ENCODE measurements at regions not wholly inside any gene's neighbourhood (a gene's known extent, or its start where the extent isn't known, plus 50 kb on each side); places are given as distances from the start of the nearest gene placed in this dataset.

DNA sequence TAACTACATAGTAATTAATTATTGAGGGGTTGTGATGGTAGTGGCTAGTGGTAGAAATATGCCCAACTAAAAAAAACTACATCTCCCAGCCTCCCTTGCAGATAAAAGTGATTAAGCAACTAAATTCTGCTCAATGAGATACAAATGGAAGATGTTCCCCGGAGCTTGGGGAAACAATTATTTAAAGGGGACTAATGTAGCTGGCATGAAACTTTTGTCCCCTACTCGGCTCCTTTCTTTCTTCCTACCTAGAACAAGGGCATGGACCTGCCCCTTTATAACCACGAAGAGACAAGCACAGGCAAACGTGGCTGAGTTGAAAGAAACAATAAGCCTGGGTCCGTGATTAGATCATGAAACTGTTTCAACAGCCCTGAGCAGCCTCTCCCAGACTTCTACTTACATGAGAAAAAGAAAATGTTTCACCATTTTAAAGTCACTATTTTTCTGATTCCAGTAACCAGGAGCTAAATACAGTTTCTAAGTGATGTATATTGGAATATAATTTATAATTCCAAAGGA is 236.9 kb downstream of the SCG2 start:
- no peak for DNase-seq (ENCODE audit: low read depth)
- TF ChIP-seq, protein P1, sequence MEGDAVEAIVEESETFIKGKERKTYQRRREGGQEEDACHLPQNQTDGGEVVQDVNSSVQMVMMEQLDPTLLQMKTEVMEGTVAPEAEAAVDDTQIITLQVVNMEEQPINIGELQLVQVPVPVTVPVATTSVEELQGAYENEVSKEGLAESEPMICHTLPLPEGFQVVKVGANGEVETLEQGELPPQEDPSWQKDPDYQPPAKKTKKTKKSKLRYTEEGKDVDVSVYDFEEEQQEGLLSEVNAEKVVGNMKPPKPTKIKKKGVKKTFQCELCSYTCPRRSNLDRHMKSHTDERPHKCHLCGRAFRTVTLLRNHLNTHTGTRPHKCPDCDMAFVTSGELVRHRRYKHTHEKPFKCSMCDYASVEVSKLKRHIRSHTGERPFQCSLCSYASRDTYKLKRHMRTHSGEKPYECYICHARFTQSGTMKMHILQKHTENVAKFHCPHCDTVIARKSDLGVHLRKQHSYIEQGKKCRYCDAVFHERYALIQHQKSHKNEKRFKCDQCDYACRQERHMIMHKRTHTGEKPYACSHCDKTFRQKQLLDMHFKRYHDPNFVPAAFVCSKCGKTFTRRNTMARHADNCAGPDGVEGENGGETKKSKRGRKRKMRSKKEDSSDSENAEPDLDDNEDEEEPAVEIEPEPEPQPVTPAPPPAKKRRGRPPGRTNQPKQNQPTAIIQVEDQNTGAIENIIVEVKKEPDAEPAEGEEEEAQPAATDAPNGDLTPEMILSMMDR (IDR thresholded peaks at IDR 0.05; ENCODE audit: control insufficient read depth, insufficient read depth, low read depth, low read length, missing control alignments): no peak
- H3K4me3 ChIP-seq (ENCODE audit: control insufficient read depth, low read depth, low read length): no peak overlapping the region

GRCh38 chr2:223366566-223366965 is 235.6 kb downstream of the SCG2 start:
- TF ChIP-seq, protein P1 (IDR thresholded peaks at IDR 0.05; ENCODE audit: control insufficient read depth, insufficient read depth, low read depth, low read length, missing control alignments): no peak
- H3K4me3 ChIP-seq (ENCODE audit: control insufficient read depth, low read depth, low read length): no peak overlapping the region
- DNase-seq (ENCODE audit: low read depth): no peak

DNA sequence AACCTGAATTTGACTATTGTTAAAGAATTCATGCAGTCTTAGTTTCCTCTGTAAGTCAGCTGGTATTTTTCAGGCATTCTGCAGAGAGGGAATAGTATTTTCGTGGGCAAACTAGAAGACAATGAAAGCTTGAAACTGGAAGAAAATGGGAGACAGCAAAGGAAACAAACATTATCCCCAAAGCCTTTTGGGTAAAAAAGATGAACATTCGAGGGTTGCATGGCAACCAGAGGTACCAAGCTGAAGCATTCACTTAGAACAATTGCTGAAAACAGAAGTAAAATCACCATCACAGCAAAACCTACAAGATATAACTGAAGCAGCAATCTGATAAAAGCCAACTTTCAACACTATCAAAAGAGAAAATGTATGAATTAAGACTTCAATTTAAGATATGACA is 233.7 kb downstream of the SCG2 start:
- TF ChIP-seq, protein P1 (IDR thresholded peaks at IDR 0.05; ENCODE audit: control insufficient read depth, insufficient read depth, low read depth, low read length, missing control alignments): no peak
- no peak overlapping the region for H3K4me3 ChIP-seq (ENCODE audit: control insufficient read depth, low read depth, low read length)
- no peak for DNase-seq (ENCODE audit: low read depth)

DNA sequence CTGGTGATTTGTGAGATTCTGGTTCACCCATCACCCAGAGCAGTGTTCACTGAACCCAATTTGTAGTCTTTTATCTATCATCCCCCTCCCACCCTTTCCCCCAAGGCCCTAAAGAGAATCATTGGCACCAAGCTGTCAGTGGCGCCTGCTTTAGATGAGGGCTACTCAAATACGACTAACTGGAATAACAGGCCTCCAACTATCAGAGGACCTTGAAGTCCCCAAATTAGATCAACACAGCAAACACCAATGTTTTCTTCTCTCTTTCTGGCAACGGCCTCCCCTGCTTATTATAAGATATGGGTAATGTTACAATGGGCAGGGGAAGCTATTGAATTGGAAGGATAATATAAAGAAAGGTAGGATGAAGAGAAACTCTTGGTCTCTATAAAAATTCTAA is 232.3 kb downstream of the SCG2 start:
- no peak for DNase-seq (ENCODE audit: low read depth)
- TF ChIP-seq, protein P1 (IDR thresholded peaks at IDR 0.05; ENCODE audit: control insufficient read depth, insufficient read depth, low read depth, low read length, missing control alignments): no peak
- H3K4me3 ChIP-seq (ENCODE audit: control insufficient read depth, low read depth, low read length): no peak overlapping the region

GRCh38 chr2:223383315-223383714 is 218.8 kb downstream of the SCG2 start:
- TF ChIP-seq, protein P1 (IDR thresholded peaks at IDR 0.05; ENCODE audit: control insufficient read depth, insufficient read depth, low read depth, low read length, missing control alignments): no peak
- H3K4me3 ChIP-seq (ENCODE audit: control insufficient read depth, low read depth, low read length): no peak overlapping the region
- DNase-seq (ENCODE audit: low read depth): peak; percentile 5

GRCh38 chr2:223386189-223386588 is 216.0 kb downstream of the SCG2 start:
- H3K4me3 ChIP-seq (ENCODE audit: control insufficient read depth, low read depth, low read length): no peak overlapping the region
- DNase-seq (ENCODE audit: low read depth): no peak
- TF ChIP-seq, protein P1 (IDR thresholded peaks at IDR 0.05; ENCODE audit: control insufficient read depth, insufficient read depth, low read depth, low read length, missing control alignments): no peak

DNA sequence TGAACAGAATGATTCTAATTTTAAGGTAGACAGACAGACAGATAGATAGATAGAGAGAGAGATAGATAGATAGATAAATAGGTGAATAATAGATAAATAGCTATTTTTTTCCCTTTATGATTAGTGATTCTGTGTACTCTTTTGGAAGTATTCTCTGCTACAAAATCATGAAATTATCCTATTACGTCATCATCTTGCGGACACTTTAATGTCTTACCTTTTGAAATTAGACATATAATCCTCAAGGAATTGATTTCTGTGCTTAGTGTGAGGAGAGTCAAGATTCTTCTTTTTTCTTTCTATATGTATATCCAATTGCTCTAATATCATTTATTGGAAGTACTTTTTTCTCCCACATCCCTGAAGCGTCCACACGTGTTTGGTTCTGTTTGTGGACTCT is 215.2 kb downstream of the SCG2 start:
- TF ChIP-seq, protein P1 (IDR thresholded peaks at IDR 0.05; ENCODE audit: control insufficient read depth, insufficient read depth, low read depth, low read length, missing control alignments): no peak
- H3K4me3 ChIP-seq (ENCODE audit: control insufficient read depth, low read depth, low read length): no peak overlapping the region
- DNase-seq (ENCODE audit: low read depth): no peak

Measured in AG09309 (cell line).